ENCODE measurements at regions not wholly inside any gene's neighbourhood (a gene's known extent, or its start where the extent isn't known, plus 50 kb on each side); places are given as distances from the start of the nearest gene placed in this dataset.

GRCh38 chr2:29990129-29990528 lies 68.7 kb upstream of the ALK start:
- Mint-ChIP-seq H3K27ac (ENCODE audit: unreplicated experiment) (no peak overlapping the region), H3K9me3 (ENCODE audit: unreplicated experiment) (no peaks in the 10 kb centered on the region), H3K4me3 (ENCODE audit: unreplicated experiment) (no peak overlapping the region), H3K27me3 (ENCODE audit: unreplicated experiment) (peaks cover 1% of the 10 kb centered on the region), H3K4me1 (ENCODE audit: unreplicated experiment) (peaks cover 17% of the 10 kb centered on the region), H3K36me3 (ENCODE audit: low read depth, unreplicated experiment) (no peaks in the 10 kb centered on the region)
- DNase-seq (ENCODE audit: low spot score): no peak
- no peak for TF ChIP-seq CTCF (IDR thresholded peaks at IDR 0.05; ENCODE audit: unreplicated experiment)

- no peak for DNase-seq (ENCODE audit: low spot score)
- H3K27me3 Mint-ChIP-seq (ENCODE audit: unreplicated experiment): peaks cover 1% of the 10 kb centered on the region
Measured at GRCh38 chr2:29991086-29991485, 69.7 kb upstream of the ALK start.

GRCh38 chr2:29995241-29995640 lies 73.9 kb upstream of the ALK start:
- no peak overlapping the region for H3K4me3 Mint-ChIP-seq (ENCODE audit: unreplicated experiment)
- H3K36me3 Mint-ChIP-seq (ENCODE audit: low read depth, unreplicated experiment): no peaks in the 10 kb centered on the region
- peaks cover 13% of the 10 kb centered on the region for H3K4me1 Mint-ChIP-seq (ENCODE audit: unreplicated experiment)
- no peaks in the 10 kb centered on the region for H3K9me3 Mint-ChIP-seq (ENCODE audit: unreplicated experiment)
- H3K27me3 Mint-ChIP-seq (ENCODE audit: unreplicated experiment): peaks cover 1% of the 10 kb centered on the region
- TF ChIP-seq CTCF (IDR thresholded peaks at IDR 0.05; ENCODE audit: unreplicated experiment): no peak
- DNase-seq (ENCODE audit: low spot score): no peak
- H3K27ac Mint-ChIP-seq (ENCODE audit: unreplicated experiment): no peak overlapping the region

More at GRCh38 chr2:29991086-29991485, 69.7 kb upstream of the ALK start:
- Mint-ChIP-seq H3K4me1 (ENCODE audit: unreplicated experiment) (peaks cover 17% of the 10 kb centered on the region), H3K27ac (ENCODE audit: unreplicated experiment) (no peak overlapping the region), H3K4me3 (ENCODE audit: unreplicated experiment) (no peak overlapping the region), H3K9me3 (ENCODE audit: unreplicated experiment) (no peaks in the 10 kb centered on the region), H3K36me3 (ENCODE audit: low read depth, unreplicated experiment) (no peaks in the 10 kb centered on the region)
- no peak for TF ChIP-seq CTCF (IDR thresholded peaks at IDR 0.05; ENCODE audit: unreplicated experiment)

- DNase-seq (ENCODE audit: low spot score): no peak
- Mint-ChIP-seq H3K36me3 (ENCODE audit: low read depth, unreplicated experiment) (no peaks in the 10 kb centered on the region), H3K27ac (ENCODE audit: unreplicated experiment) (no peak overlapping the region), H3K27me3 (ENCODE audit: unreplicated experiment) (no peaks in the 10 kb centered on the region), H3K4me3 (ENCODE audit: unreplicated experiment) (no peak overlapping the region), H3K4me1 (ENCODE audit: unreplicated experiment) (no peaks in the 10 kb centered on the region), H3K9me3 (ENCODE audit: unreplicated experiment) (no peaks in the 10 kb centered on the region)
- TF ChIP-seq CTCF (IDR thresholded peaks at IDR 0.05; ENCODE audit: unreplicated experiment): no peak
Measured at GRCh38 chr2:30003128-30003527, 81.7 kb upstream of the ALK start.

- Mint-ChIP-seq H3K4me1 (ENCODE audit: unreplicated experiment) (no peaks in the 10 kb centered on the region), H3K36me3 (ENCODE audit: low read depth, unreplicated experiment) (no peaks in the 10 kb centered on the region), H3K4me3 (ENCODE audit: unreplicated experiment) (no peak overlapping the region), H3K27me3 (ENCODE audit: unreplicated experiment) (no peaks in the 10 kb centered on the region), H3K9me3 (ENCODE audit: unreplicated experiment) (no peaks in the 10 kb centered on the region), H3K27ac (ENCODE audit: unreplicated experiment) (no peak overlapping the region)
- no peak for DNase-seq (ENCODE audit: low spot score)
- no peak for TF ChIP-seq CTCF (IDR thresholded peaks at IDR 0.05; ENCODE audit: unreplicated experiment)
Measured at GRCh38 chr2:30022444-30023071, 101.2 kb upstream of the ALK start.

Data from endothelial cell (in vitro differentiated cells).